Stimulated activated CD4-positive, alpha-beta T cell treated with anti-CD3 and anti-CD28 coated beads, Interleukin-15, amount 100 ng/mL, for 24 hours (primary cell): ENCODE measurements at regions not wholly inside any gene's neighbourhood (a gene's known extent, or its start where the extent isn't known, plus 50 kb on each side); places are given as distances from the start of the nearest gene placed in this dataset.
A peak's percentile ranks its signal among the peaks of the same experiment; 100 is the strongest.
"Not testable (repeated sequence)": the region's sequence is repeated elsewhere in the genome, so short reads cannot be mapped to it uniquely, and the experiment has no call there.

Source experiments
- DNase-seq: peaks from one replicate; pipeline ENCODE4 v3.0.0-alpha.2; 2020

DNA sequence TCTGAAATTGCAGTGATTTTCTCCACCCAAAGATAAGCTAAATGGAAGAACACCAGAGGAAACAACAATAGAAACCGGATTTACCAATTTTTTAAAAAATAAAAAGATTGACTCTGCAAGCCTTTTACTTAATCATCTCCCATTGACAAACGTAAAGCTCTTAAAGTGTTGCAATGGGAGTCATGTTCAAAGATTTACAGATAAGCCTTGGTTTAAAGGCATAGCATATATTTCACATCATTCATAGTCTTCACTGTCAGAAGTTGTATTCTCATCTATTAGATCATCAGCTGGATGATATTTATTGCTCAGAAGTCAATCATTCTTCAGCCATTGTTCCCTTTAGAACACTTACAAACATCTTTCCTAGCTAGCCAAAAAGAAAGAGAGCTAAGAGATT lies 397.6 kb downstream of the GBE1 start:
- no peak for DNase-seq

DNA sequence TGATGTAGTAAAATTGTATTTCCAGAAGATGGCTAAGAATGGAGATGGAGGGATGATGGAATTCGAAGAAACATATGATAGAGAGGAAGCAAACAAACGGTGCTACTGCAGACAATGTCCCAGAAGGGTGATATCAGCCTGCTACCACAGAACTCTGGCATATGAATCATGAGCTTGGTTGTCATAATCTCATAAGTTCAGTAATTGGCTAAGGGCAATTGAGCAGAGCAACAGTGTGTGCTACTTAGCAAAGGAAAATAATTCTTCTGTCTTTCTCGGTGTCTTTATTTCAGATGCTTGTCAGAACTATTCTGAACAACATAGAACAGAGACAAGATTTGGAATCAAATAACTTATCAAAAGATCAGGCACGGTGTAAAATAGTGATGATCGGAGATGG lies 407.3 kb downstream of the GBE1 start:
- no peak for DNase-seq

DNA sequence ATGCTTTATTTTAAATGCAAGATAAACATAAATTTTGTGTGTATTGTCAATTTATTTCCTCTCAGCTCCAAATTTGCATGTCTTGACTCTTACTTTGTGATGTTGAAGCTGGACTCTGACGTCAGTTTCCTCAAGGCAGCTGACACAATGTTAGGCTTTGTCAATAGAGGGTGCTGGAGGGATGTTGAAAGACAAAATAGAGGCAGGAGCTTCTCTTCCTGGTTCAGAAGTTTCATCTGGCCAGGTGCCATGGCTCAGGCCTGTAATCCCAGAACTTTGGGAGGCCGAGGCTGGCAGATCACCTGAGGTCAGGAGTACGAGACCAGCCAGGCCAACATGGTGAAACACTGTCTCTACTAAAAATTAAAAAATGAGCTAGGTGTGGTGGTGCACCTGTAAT lies 408.6 kb downstream of the GBE1 start:
- no peak for DNase-seq

DNA sequence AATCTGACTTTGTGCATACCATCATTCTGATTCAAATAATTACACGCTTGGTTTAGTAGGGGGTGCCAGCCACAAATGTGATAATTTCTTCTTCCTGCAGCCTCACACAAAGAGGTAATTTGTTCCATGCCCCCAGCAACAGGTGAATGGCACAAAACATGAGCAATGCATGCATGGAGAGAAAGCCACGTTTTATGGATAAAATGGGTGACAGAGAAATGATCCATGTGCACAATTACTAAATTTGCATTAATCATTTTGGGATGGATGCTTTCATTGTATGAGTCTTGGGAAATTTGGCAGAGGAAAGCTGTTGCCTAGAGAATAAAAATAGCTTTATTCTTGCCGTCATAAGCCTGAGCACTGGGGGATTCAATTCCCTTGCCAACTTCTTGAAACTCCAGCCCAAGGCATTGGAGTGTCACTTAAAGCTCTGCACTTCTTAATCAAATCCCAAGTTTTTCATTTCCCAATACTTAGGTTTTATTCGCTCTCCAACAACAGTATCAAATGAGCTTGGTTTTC lies 411.6 kb downstream of the GBE1 start:
- no peak for DNase-seq

DNA sequence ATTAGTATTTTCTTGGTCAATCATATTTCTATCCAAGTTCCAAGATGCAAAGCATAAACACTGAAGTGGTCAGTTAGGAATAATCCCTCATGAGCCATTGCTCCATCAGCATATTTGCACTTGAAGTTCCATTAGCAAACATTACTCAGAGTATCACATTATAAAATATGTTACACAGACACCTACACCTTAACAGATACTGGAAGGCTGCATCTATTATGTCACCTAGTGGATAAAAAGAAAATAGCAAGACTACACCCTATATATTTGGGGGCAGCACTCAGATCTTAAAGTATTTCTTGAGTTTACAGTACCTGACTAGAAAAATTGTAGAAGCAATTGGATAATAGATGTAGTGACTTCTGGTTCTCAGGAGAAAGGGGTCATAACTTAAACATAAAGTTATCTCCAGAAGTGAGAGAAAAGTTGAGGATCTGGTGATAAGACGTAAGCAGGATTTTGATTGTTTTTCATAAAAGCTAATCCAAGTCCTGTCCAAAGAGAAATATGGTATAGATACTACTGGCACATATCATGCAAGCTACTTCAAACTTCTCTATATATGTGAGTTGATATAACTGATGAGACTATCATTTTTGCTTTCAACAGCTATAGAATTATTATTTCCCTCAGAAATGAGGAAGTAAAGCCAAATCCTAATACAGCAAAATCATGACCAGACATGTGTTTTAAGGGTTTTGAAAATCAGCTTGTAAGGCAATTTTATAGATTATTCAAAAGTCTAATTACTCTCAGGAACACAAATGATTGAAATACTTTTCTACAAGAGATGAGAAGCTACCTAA lies 422.2 kb downstream of the GBE1 start:
- DNase-seq = no peak

DNA sequence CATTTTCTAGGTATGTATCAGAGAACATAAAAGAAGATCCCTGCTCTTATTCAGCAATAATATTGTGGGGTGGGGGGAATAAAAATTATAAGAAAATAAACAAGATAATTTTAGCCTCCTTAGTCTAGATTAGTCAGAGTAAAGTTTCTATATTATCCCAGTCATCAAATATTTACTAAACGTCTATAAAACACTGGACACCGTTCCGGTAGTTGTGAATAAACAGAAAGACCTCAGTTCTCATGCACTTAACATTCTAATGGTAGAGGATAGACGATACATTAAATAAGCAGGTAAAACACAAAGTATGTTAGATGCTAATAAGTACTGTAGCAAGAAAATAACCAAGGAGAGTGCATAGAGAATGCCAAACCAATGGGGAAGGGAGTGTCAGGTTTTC lies 425.0 kb downstream of the GBE1 start:
- DNase-seq = no peak

DNA sequence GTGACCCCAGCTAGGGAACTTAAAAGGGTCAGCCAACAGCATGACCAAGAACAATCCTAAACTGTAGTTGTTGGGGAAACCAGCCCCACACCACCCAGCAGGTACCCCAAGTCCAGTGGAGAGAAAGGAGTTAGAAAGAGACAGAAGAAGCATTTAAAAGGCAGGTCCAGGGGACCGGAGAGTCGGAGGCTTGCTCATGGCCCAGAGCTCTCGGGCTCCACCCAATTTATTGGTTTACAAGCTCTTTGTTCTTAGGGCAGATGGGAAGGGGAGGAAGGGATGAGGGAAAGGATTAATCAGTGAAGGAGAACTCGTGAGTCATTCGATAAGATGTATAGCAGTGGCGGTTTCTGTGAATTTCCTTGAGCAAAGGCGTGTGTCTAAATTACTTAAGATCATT lies 431.6 kb downstream of the GBE1 start:
- not testable (repeated sequence) for DNase-seq

DNA sequence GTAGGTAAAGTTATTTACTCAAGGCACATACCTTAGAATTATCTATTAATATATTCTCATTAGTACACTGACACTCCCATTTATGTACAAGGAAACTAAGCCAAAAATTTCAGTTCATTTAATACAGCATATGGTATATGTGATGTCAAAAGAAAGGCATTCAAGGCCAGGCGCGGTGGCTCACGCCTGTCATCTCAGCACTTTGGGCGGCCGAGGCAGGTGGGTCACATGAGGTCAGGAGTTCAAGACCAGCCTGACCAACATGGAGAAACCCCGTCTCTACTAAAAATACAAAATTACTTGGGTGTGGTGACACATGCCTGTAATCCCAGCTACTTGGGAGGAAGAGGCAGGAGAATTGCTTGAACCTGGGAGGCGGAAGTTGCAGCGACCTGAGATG lies 435.2 kb downstream of the GBE1 start:
- no peak for DNase-seq

DNA sequence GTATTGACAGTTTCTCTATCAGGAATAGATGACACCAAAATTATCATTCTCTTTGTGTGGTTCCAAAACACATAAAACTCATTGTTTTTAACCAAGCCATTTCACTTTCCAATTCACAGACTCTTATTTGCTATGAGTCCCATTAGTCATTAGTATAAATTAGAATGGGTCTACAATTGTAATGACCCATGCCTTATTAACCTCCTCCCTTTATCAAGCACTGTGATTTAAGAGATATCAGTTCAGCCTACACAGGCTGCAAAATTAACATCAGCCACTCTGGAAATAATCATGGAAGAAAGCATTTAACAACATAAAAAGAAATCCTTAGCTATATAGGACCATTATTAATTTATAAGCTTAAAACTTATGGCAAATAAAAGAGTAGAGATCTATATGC lies 440.6 kb downstream of the GBE1 start:
- no peak for DNase-seq

DNA sequence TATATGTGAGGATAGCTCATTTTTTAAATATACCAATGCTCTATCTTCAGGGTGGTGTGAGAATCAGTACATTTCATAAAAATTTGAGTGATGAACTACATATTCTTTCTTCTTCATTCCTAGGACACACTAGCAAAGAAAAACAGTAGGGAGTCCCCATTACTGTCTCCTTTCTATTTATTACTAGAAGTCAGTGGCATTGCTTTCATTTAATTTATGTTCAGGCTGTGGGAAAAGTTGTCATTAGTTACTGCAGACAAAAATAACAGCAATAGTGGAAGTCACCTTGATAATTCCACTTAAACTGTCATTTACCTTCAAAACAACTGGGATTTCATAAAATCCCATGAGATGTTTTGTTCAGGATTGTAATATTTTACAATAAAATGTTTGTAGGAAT lies 446.4 kb downstream of the GBE1 start:
- DNase-seq = no peak

DNA sequence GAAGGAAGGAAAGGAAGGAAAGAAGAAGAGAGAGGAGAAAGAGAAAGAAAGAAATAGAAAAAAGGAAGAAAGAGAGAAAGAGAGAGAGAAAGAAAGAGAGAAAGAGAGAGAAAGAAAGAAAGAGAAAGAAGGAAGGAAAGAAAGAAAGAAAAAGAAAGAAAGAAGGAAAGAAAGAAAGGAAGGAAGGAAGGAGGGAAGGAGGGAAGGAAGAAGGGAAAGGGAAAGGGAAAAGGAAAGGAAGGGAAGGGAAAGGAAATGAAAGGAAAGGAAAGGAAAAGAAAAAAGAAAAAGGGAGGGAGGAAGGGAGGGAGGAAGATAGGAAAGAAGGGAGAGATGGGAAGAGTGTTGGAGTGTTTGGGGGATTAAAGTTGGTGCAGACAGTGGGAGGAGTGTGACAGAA lies 450.1 kb downstream of the GBE1 start:
- DNase-seq = no peak

DNA sequence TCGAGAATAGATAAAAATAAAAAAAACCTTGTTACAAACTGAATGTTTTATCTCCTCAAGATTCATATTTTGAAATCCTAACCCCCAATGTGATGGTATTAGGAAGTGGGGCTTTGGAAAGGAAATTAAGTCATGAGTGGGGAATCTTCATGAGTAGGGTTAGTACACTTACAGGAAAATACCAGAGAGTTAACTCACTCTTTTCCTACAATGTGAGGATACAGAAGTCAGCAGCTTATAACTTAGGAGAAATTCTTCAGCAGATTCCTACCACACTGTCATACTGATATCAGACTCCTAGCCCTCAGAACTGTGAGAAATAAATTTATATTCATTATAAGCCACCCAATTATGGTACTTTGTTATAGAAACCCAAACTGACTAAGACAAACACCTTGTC lies 453.1 kb downstream of the GBE1 start:
- DNase-seq = no peak

DNA sequence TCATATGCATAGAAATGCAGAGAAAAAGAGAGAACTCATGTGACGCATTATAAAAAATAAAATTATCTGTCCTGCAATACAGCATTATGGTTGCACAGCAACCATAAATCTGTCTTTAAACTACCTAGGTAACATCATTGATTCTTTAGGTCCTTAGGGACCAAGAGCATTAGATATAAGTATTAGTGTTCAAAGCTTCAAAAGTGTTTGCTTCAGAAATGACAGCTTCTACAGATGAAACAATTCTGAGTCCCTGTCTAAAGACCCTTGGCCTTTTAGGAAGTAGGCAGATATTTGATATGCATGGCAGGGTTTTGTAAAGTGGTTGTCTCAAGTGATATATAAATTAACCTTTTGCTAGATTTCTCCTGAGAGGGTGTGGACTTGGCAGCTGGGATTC lies 454.2 kb downstream of the GBE1 start:
- DNase-seq = no peak

DNA sequence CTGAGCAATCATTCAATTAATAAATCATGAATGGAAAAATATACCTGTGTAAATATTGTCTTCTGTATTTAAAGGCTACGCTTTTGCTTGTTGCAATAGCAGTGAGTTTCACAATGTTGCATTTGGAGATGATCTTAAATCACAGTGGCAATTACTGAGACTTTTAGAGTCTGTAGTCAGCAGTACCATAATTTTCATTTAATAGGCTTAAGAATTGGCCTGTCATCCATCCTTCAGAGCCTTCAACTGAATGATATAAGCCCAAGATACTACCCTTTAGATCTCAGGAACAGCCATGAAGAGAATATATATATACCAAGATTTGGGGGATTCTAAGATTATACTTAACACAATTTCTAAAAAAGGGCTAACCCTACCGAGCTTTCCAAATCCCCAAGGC lies 458.1 kb downstream of the GBE1 start:
- DNase-seq = no peak

DNA sequence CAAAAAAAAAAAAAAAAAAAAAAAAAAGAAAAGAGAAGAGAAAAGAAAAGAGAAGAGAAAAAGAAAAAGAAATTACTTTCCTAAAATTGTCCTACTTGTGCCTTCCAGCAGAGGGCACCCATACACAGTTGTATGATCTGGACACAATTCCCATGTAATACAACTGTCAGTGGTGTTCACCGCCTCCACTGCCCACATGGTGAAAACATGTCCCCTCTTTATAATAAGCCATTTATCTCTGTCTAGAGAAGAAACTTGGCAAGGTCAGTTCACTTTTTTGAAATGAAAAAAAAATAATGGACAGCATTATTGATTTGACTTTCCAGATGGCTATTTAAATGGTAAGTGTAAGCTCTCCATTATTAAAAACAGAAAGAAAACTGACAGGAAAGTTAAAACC lies 459.4 kb downstream of the GBE1 start:
- DNase-seq = peak; percentile 21

DNA sequence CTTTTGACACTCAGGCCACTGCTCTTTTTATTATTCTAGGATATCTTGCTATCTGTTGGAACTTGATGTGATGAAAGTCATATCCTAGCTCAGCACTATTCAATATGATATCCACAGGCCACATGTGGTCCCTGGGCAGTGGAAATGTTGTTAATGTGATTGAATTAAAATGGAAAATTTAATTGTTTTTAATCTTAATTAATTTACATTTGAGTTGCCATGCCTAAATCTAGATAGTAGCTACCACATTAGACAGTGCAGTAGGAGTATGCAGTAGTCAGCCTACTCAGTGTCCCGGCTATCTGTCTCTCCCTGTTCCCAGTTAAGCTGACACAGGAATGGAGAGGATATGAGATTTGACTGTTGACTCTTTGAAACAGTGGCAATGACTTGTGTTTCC lies 460.2 kb downstream of the GBE1 start:
- DNase-seq = no peak

DNA sequence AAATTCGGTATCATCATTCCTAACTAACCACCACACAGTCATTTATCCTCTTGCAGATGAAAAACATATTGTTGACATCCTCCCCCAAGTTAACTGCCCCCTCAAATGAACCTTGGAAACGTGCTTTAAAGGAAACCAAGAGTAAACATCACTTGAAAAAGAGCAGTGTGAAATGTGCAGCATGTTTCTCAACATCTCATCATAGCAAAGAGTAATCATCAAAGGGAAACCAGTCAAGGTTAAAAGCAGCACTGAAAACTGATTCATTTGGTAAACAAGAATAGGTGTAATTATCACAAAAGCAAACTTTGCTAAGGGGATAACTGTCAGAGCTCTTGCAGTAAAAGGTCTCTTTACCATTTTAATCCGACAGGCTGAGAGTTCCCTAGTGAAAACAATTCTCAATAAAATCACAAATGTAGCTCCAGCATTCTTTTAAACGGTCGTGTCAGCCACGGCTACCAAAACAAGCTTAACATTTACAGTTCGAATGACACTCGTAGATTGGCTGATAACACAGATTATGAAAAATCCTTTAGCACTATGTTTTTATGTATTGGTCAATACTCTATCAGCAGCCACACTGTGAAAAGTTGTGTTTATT lies 461.0 kb downstream of the GBE1 start:
- DNase-seq = no peak

DNA sequence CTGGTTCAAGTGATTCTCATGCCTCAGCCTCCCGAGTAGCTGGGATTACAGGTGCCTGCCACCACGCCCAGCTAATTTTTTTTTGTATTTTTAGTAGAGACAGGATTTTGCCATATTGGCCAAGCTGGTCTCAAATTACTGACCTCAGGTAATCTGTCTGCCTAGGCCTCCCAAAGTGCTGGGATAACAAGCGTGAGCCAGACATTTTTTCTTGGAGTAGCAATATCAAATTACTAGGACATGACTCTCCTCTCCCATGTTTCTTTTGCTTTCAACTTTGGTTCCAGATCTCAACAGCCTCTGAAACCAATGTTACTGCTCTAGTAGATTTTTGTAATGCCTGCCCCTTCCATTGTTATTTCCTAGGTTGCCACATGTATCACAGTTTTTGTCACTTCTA lies 462.0 kb downstream of the GBE1 start:
- no peak for DNase-seq

DNA sequence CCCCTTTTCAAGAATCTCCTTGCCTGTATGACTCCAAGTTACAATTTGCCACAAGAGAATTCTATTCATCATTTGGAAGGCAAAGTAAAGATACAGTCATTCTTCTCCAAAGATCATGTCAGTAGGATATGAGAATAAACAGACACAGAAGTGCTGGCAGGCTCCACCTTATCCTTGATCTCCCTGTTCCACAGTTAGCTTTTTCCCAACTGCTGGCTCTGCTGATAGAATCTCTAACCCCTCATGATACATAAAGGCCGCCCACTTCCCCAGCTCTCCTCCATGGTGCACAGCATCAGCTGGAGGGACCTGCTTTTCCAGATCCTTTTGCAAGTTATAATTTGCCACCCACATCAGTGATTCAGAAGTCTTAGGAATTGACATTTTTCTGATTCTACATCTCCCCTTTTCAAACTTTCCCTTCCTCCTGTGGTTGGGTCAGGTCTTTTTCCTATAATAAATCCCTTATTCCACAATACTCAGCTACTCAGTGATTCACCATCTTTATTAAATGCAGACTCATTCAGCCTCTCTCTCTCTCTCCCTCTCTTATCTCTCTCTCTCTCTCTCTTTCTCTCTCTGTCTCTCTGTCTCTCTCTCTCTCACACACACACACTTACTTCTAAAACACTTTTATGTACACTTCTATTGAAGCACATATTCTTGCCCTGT lies 465.4 kb downstream of the GBE1 start:
- no peak for DNase-seq

DNA sequence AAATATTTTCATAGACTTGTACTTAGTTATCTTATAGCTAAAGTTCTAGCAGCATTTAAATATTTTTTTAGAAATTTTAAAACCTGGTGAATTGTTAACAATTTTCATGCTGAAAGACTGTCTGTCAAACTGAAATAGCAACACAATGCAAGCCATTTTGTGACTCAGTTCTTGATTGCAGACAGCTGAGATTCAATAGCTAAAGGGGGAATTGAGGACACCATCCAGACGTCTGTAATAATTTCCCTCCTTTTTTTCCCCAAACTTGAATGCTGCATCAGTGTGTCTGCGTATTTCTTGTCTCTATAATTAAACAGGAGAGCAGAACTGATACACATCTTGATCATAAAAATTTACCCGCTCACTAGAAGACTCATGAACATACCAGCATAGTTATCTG lies 468.3 kb downstream of the GBE1 start:
- no peak for DNase-seq

DNA sequence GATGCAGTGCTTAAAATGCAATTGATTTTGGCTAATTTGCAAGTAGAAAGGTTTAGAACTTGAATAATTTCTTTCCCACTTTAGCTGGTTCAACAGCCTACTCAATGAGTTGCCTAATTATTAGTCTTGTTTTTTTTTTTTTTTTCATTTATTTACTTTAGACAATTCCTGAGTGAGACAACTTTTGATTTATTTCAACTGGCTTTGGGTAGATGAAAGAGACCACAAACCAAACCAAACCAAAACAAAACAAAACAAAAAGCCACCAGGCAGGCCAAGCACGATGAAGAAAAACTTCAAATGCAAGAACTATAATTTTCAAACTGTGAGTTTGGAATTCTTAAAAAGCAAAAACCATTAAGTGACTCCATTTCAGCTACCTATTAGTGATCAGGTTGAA lies 469.9 kb downstream of the GBE1 start:
- no peak for DNase-seq

DNA sequence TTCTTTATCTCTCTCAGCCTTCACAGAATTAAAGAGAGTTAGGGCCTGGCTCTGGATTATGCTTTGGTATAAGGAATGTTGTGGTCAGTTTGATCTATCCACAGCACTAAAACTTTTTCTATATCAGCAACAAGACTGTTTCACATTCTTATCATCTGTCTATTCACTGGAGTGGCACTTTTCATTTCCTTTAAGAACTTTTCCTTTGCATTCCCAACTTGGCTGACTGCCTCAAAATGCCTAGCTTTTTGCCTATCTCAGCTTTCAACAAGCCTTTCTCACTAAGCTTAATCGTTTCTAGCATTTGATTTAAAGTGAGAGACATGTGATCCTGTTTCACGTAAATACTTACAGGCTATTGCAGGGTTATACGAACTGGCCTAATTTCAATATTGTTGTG lies 471.8 kb downstream of the GBE1 start:
- DNase-seq = no peak

DNA sequence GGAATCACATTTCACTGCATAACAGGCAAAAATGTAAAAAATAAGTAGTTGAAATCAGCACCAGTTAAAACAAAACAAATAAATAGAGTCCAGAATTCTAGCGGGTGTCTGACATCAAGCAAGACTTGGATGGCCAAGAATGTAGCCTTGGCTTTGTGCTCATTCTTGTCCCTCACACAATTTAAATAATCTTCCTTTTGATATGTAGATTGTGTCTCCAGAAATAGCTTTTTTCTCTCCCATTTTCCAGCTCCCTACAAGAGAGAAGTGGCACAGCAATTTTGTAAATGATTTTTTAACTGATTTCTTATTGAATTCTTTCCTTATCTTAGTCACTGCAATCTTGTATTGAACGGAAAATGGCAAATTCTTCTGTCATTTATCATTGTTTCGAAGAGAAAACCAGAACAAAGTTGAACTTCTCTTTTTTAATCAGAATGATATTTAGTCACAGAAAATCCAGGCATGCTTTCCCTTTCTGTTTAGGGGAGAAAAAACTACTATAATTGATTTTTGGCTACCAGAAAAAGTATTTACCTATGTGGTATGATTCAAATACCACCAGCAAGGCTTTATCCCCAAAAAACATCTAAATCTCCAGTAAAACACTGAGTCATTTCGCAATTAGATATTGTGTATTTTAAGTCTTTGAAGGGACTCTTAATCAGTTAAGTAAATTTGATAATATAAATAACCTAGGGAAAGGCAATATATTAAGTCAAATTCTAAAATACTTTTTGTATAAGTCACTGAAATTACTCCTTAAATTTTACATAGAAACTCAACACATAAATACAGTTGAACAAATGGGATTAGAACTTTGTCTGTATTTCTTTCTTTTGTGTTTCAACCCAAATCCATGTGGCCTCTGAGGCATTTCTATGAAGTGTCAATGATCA lies 481.7 kb downstream of the GBE1 start:
- DNase-seq = no peak
